Frontal cortex (tissue), 4 donors: ENCODE measurements at regions not wholly inside any gene's neighbourhood (a gene's known extent, or its start where the extent isn't known, plus 50 kb on each side); places are given as distances from the start of the nearest gene placed in this dataset. TPM values are rescaled to one million over a fixed set of nuclear protein-coding genes. Genes with fewer than 3 reads are reported as not detected.

Source experiments
- DNase-seq, 2 donors: peaks; one replicate each; pipeline ENCODE4 v3.0.0; 2012; ENCODE audit warnings: low spot score in 2 of 2
- FAIRE-seq: peaks from 2 replicates; lab custom pipeline; 2012; peaks lifted over from hg19 to GRCh38; lab: Jason Lieb, UNC
- small RNA-seq: library from RNA; depleted of rRNA; stranded (forward); fragments of <200 nt; gene quantifications from one replicate; pipeline ENCODE3, GENCODE V24; 2014
- donor health status: control.
- donor health status: control.
- donor health status: control.

DNA sequence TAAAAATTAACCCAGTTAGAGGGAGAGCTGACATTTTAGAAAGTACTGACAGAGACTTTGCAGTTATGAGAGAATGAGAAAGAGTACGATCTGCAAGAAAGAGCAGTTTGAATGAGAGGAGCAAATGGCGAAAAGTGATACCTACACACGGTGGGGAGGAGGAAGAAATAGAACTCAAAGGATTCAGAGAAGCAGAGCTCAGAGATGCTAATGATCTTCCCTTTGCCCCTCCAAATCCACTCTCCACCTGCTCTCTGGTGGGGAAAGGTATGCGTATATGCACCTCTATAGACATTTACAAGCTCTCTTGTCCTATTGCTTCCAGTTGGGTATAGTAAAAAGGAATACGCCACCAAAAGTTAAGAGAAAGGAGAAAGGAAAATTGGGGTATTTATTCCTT, 123.3 kb upstream of the TTC14 start:
- no peak for FAIRE-seq

DNA sequence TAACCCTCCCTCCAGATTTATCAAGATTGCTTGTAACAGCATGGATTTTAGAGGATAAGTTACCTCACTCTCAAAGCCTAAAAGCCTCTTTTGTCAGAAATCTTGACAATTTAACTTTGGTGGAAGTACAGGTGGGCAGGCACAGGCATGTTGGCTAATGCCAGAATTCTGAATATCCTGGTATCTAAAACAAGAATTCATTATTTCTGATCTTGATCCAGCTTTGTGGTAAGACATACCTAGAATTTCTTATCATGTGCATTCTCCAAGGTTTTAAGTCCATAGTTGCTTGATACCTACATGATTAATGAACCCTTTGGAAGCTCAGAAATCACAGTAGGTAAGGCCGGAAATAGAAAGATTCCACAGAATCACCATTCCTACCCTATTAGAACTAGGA, 109.9 kb upstream of the TTC14 start:
- DNase-seq: no peak

More for the DNA sequence above, 123.3 kb upstream of the TTC14 start:
- DNase-seq: no peak

DNA sequence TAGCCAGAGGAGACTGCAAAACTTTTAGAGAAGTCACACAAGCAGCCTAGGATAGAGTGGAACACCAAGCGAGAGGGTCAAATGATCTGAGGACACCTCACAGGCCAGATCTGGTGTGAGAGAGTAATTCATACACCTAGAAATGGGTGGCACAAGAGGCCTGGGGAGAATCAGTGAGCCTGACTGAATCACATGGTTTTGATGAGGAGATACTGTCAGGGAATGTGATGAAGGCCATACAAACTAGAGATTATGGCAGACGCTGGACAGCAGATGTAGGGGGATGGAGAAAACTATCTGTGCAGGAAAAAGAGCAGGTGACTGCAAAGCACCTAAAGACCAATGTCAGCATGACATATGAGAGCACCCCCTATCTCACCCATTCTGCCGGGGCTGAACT, 105.0 kb upstream of the TTC14 start:
- DNase-seq: no peak
- FAIRE-seq: no peak

More for the DNA sequence above, 109.9 kb upstream of the TTC14 start:
- no peak for FAIRE-seq

DNA sequence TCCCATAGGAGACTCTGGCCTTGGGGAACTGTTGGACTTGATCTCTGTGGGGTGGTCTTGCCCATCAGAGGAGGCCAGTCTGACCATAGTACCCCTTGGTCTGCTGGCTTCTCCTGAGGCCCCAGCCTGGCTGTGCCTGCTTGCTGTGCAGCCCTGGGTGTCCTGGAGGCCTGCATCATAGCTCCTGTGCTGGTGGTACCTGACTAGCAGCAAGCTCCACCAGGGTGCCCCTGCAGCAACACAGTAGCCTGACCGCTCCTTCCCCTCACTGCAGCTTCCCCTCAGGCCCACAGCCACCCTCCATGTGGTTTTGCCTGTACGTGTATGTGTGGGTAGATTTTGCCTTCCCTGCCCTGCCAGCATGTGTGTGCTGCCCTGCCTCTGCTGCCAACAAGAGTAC, 85.6 kb upstream of the TTC14 start:
- FAIRE-seq: no peak
- no peak for DNase-seq

DNA sequence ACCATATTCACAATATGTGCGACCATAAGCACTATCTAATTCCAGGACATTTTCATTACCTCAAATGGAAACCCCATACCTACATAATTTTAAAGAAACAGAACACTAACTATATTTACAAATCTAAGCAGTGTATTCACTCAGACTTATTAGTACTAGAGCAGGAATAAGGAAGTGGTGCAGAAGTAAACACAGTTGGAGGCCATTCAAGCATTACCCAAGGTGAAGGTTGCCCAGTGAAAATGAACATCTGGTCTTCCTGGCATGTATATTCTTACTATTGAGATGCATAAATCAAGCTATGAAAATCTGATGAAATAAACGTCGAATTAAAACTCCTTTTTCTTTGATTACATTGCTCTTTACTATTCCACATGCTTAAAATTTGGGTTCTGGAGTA, 78.9 kb upstream of the TTC14 start:
- DNase-seq (no peak), FAIRE-seq (no peak)

DNA sequence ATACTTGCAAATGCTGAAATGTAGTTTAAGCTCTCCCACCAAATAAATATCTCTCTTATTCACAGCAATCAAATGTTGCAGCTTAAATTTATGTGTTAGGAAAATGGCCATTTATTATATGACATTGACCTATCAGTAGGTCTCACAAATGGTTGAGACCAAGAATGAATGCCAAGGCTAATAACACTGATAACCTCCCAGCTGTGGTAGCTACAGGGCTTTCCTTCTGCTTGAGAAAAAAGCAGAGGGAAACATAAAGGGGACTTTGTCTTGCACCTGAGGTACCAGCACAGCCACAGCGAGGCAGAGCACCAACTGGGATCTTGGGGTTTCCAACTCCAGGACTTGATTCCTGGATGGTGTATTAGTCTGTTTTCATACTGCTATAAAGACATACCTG, 73.1 kb upstream of the TTC14 start:
- no peak for DNase-seq

DNA sequence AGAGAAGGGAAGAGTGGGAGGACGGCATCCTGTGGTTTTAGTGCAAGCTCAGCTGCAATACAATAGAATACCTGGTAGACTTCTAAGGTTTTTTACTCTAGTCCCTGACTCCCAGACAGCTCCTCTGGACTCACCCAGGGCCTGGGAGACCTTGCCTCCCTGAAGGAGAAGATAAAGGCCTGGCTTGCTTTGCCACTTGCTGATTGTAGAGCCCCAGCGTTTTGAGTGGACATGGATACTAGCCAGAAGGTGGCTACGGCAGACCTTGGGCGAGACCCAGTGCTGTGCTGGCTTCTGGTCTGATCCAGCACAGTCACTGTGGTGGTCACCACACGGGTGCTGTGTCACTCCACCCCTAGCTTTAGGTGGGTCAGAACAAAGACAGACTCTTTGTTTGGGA, 72.2 kb upstream of the TTC14 start:
- FAIRE-seq (no peak), DNase-seq (no peak)

More for the DNA sequence above, 73.1 kb upstream of the TTC14 start:
- FAIRE-seq: no peak

DNA sequence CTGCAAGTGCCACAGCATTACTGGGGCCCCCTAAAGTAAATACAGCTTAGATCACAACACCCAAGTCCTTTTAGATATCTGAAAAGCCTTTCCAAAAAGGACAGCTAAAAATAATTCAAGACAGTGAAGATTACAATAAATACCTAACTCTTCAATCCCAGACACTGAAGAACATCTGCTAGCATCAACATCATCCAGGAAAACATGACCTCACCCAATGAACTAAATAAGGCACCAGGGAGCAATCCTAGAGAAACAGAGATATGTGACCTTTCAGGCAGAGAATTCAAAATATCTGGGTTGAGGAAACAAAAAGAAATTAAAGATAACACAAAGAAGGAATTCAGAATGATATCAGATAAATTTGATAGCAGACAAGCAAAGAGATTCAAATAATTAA, 71.7 kb upstream of the TTC14 start:
- DNase-seq (no peak), FAIRE-seq (no peak)

DNA sequence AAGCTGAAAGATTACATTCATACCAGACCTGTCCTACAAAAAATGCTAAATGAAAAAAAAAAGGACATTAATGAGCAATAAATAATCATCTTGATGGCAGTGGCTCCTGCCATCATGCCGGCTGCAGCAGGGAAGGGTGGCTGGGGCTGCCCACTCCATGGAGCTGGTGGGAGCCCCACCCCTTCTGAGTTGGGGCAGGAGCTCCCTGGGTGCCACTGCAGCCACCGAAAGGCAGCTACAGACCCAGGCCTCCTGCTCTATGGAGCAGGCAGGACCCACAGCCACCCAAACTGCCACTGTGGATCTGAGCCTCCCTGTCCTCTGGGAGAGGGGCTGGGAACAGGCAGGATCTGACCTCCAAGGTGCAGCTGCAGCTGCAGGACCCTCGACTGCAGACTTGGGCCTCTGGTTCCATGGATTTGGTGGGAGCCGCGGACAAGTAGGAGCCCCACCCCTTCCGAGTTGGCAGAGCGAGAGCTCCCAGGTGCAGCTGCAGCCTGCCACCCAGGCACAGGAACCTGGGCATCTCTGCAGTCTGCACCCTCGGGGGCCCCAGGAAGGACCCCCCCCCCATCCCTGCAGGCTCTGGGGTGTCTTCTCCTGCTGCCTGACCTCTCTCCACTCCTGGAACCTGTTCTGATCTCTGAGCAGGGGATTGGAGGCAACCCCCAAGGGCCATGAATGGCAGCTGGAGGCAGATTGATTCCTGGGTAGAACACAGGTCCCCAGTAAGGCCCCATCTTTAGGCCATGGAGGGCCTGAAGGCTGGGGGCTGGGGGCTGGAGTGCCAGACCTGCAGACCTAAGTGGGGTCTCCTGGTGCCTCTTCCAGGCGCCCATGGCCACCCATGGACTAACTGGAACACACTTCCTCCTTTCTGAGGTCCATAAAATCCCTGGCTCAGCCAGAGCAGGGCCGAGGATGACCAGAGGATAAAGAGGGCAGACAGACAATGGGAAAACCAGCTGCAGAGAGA, 70.4 kb upstream of the TTC14 start:
- DNase-seq (no peak), FAIRE-seq (no peak)

DNA sequence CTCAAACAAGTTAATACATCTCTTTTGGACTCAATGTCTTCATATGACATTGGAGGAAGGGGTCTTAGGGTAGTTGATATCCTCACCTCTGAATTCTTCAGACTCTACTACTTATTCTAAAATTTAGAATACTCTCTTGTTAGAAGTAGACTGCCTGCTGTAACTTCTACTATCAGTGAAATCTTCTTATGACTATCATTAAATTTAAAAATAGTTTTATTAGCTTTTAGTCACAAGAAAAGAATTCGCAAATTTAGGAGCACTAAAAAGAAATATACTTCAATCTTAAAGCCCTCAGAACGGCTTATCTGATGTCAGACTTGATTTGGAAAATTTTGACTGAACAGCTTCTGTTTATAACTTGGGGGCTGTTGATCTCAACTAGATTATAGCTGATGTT, 67.1 kb upstream of the TTC14 start:
- no peak for DNase-seq
- no peak for FAIRE-seq

DNA sequence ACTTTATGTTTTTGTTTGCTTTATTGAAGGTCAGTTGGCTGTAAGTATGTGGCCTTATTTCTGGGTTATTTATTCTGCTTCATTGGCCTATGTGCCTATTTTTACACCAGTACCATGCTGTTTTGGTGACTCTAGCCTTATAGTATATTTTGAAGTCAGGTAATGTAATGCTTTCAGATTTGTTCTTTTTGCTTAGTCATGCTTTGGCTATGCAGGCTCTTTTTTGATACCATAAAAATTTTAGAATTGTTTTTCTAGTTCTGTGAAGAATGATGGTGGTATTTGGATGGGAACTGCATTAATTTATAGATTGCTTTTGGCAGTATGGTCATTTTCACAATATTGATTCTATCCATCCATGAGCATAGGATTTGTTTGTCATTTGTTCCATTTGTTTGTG, 63.5 kb upstream of the TTC14 start:
- FAIRE-seq: no peak
- no peak for DNase-seq

DNA sequence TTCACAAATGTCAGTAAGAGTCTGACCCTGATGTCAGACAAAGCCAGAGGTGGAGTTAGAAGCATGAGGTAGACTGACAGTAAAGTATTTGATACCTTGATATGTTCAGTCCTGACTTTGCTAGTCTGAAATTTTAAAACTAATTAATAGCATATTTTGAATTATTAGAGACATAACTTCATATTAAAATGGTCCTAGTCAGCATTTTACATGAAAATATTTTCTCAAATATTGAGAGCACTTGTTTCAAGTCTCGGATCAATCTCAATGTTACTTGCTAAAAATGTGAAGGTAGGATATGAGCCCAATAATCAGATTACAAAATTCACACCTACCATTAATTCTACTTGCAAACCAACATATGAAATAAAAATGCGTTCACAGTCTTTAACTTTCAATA, 58.1 kb upstream of the TTC14 start:
- FAIRE-seq (peak; percentile 34), DNase-seq (no peak)

DNA sequence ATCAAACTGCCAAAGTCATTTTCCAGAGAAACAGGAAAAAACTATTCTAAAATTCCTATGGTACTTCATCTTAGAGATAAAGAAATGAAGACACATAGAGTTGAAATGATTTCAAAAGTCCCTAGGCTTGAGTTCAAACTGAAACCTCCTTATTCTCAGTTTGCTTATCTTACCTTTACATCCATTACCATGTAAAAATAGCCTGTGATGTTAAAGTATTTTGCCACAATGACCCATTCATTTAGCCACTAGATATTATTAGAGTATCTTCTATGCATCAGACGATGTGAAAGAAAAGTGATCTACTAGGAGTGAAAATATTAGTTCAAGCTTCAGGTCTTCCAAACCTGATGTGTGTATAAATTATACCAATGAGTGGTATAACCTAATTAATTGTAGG, 55.1 kb upstream of the TTC14 start:
- FAIRE-seq: no peak

DNA sequence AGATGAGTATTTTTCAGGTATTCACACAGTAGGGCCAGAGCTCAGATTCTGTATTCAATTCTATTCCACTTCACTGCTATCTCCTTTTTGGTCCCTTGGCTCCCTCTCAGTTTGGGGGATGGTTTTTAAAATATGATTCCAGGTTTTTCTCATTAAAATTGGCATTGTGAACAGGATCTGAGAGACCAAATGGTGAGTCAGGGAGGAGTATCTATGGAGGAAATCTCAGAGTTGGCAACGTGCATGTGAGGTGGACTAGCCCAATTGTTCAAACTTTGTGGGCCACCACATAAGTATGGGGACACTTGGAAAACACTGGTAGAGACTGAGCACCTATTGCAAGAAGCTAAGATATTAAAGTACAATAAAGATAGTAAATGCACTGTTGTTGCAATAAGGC, 53.9 kb upstream of the TTC14 start:
- DNase-seq (no peak), FAIRE-seq (no peak)

More for the DNA sequence above, 55.1 kb upstream of the TTC14 start:
- no peak for DNase-seq

Small RNA genes lying in the stretch of these regions (small RNA-seq; reads per million reads assigned to genes)
- gene AC134503.1 (not detected), gene RF00096 (not detected), gene RNA5SP149 (0.08 reads per million)
